Spleen (tissue), 7 donors: ENCODE measurements at regions not wholly inside any gene's neighbourhood (a gene's known extent, or its start where the extent isn't known, plus 50 kb on each side); places are given as distances from the start of the nearest gene placed in this dataset.

Experiments used
- CTCF ChIP-seq, 11 experiments: fragments of 200-600 bp in 7 of 11; fragments of 450-650 bp in 4 of 11; sonication (generic) in 4 of 11; IDR thresholded peaks in 8 of 11; conservative IDR thresholded peaks in 3 of 11; 1 replicate in 7 of 11; 2 replicates in 4 of 11; pipeline versions ENCODE4 v1.4.0 to v1.8.0; 2016 to 2021; ENCODE audit warnings: antibody characterized with exemption in 11 of 11, inconsistent platforms in 4 of 11, mild to moderate bottlenecking in 1 of 11
- POLR2A ChIP-seq, 3 donors: fragments of 450-650 bp; IDR thresholded peaks; one replicate each; pipeline ENCODE4 v1.5.1; 2017; ENCODE audit warnings: antibody characterized with exemption in 3 of 3, mild to moderate bottlenecking in 1 of 3
- POLR2AphosphoS5 ChIP-seq, 3 donors: sonication (generic); formaldehyde crosslinking; IDR thresholded peaks; one replicate each; pipeline ENCODE4 v1.5.1; 2017; ENCODE audit warnings: antibody characterized with exemption in 3 of 3
- donor health status: DM: no; HTN: no; CAD: no; lungs with moderate emphysema.
- donor health status: DM: no; HTN: no; CAD: no.
- donor health status: DM: no; HTN: no; CAD: no.

GRCh38 chr5:30928956-30929355 is 264.5 kb upstream of the CDH6 start:
- TF ChIP-seq CTCF (IDR thresholded peaks at IDR 0.05 in 8 of 11, conservative IDR thresholded peaks at IDR 0.05 in 3 of 11) (no peak), POLR2AphosphoS5 (IDR thresholded peaks at IDR 0.05) (no peak), POLR2A (IDR thresholded peaks at IDR 0.05) (no peak)
